Stimulated activated CD8-positive, alpha-beta memory T cell treated with anti-CD3 and anti-CD28 coated beads, Interleukin-15, amount 100 ng/mL, for 24 hours (primary cell): ENCODE measurements at regions not wholly inside any gene's neighbourhood (a gene's known extent, or its start where the extent isn't known, plus 50 kb on each side); places are given as distances from the start of the nearest gene placed in this dataset.

Experiments used
- DNase-seq: peaks from one replicate; pipeline ENCODE4 v3.0.0-alpha.2; 2020; ENCODE audit warnings: low read depth

- no peak for DNase-seq
Measured at GRCh38 chr3:27590437-27591298, 106.5 kb upstream of the SLC4A7 start.

GRCh38 chr3:27589795-27590194, 105.6 kb upstream of the SLC4A7 start:
- DNase-seq = no peak

GRCh38 chr3:27585429-27585828, 101.2 kb upstream of the SLC4A7 start:
- no peak for DNase-seq

- DNase-seq = no peak
Measured at GRCh38 chr3:27584874-27585273, 100.7 kb upstream of the SLC4A7 start.

GRCh38 chr3:27581852-27582251, 97.7 kb upstream of the SLC4A7 start:
- no peak for DNase-seq

GRCh38 chr3:27578032-27578431, 93.8 kb upstream of the SLC4A7 start:
- no peak for DNase-seq

GRCh38 chr3:27577504-27577903, 93.3 kb upstream of the SLC4A7 start:
- DNase-seq = no peak

- DNase-seq = no peak
Measured at GRCh38 chr3:27576171-27576570, 92.0 kb upstream of the SLC4A7 start.

GRCh38 chr3:27575499-27575898, 91.3 kb upstream of the SLC4A7 start:
- DNase-seq = no peak

- no peak for DNase-seq
Measured at GRCh38 chr3:27574438-27574795, 90.2 kb upstream of the SLC4A7 start.

GRCh38 chr3:27573780-27574437, 89.7 kb upstream of the SLC4A7 start:
- no peak for DNase-seq

GRCh38 chr3:27573138-27573537, 89.0 kb upstream of the SLC4A7 start:
- DNase-seq = no peak

- DNase-seq = no peak
Measured at GRCh38 chr3:27571345-27571744, 87.2 kb upstream of the SLC4A7 start.

GRCh38 chr3:27570421-27571106, 86.4 kb upstream of the SLC4A7 start:
- no peak for DNase-seq

GRCh38 chr3:27568393-27568792, 84.2 kb upstream of the SLC4A7 start:
- DNase-seq = no peak

- no peak for DNase-seq
Measured at GRCh38 chr3:27567251-27567650, 83.1 kb upstream of the SLC4A7 start.

- DNase-seq = no peak
Measured at GRCh38 chr3:27565201-27565852, 81.1 kb upstream of the SLC4A7 start.

- DNase-seq = no peak
Measured at GRCh38 chr3:27561576-27561975, 77.4 kb upstream of the SLC4A7 start.

GRCh38 chr3:27560484-27561056, 76.4 kb upstream of the SLC4A7 start:
- no peak for DNase-seq

- no peak for DNase-seq
Measured at GRCh38 chr3:27559835-27560234, 75.7 kb upstream of the SLC4A7 start.

GRCh38 chr3:27559381-27559780, 75.2 kb upstream of the SLC4A7 start:
- no peak for DNase-seq

GRCh38 chr3:27557411-27557810, 73.2 kb upstream of the SLC4A7 start:
- no peak for DNase-seq
